OCI-LY3 (cell line): ENCODE measurements at regions not wholly inside any gene's neighbourhood (a gene's known extent, or its start where the extent isn't known, plus 50 kb on each side); places are given as distances from the start of the nearest gene placed in this dataset.

Experiments
- H2AFZ ChIP-seq: fragments of 200-600, 300-600 bp; shearing (Covaris generic); 2 replicates; pipeline ENCODE4 v1.6.0; 2014; ENCODE audit warnings: antibody characterized with exemption, low read depth, low read length
- H3K27ac ChIP-seq: fragments of 200-600, 300-600 bp; sonication (generic); 2 replicates; pipeline ENCODE4 v1.5.1; 2014; ENCODE audit warnings: mild to moderate bottlenecking, low read length, moderate library complexity, mixed read lengths
- H3K27me3 ChIP-seq: fragments of 200-600, 300-600 bp; sonication (generic); 2 replicates; pipeline ENCODE4 v1.6.1; 2014; ENCODE audit warnings: low read depth, low read length, mixed read lengths
- H3K36me3 ChIP-seq: fragments of 200-600, 300-600 bp; sonication (generic); replicated peaks from 2 replicates; pipeline ENCODE3; 2014; ENCODE audit warnings: low read depth, low read length, mixed read lengths
- H3K4me1 ChIP-seq: fragments of 300-600, 200-600 bp; sonication (generic); 2 replicates; pipeline ENCODE4 v1.6.1; 2014; ENCODE audit warnings: low read length, mixed read lengths
- H3K4me2 ChIP-seq: fragments of 200-600, 300-600 bp; sonication (generic); 2 replicates; pipeline ENCODE4 v1.6.1; 2014; ENCODE audit warnings: low read length, mixed read lengths
- H3K4me3 ChIP-seq: fragments of 300-600, 200-600 bp; sonication (generic); 2 replicates; pipeline ENCODE4 v1.5.1; 2014; ENCODE audit warnings: antibody characterized with exemption, mild to moderate bottlenecking, low read length, moderate library complexity
- H3K79me2 ChIP-seq: fragments of 300-600, 200-600 bp; shearing (Covaris generic); 2 replicates; pipeline ENCODE4 v1.6.1; 2014; ENCODE audit warnings: mild to moderate bottlenecking, low read length, mixed read lengths
- H3K9ac ChIP-seq: fragments of 300-600, 200-600 bp; shearing (Covaris generic); 2 replicates; pipeline ENCODE4 v1.6.0; 2014; ENCODE audit warnings: mild to moderate bottlenecking, low read length, moderate library complexity
- H3K9me3 ChIP-seq: fragments of 200-600, 300-600 bp; shearing (Covaris generic); 2 replicates; pipeline ENCODE4 v1.6.1; 2014; ENCODE audit warnings: low read length, mixed read lengths; ENCODE audit not compliant: insufficient read depth
- H4K20me1 ChIP-seq: fragments of 200-600, 300-600 bp; sonication (generic); 2 replicates; pipeline ENCODE4 v1.6.1; 2016; ENCODE audit warnings: low read length, mixed read lengths; ENCODE audit not compliant: insufficient read depth
- CTCF ChIP-seq: fragments of 200-600, 300-600 bp; sonication (generic); IDR thresholded peaks from 2 replicates; pipeline ENCODE4 v1.5.1; 2014; ENCODE audit warnings: antibody characterized with exemption, low read length, low read depth
- EZH2phosphoT487 ChIP-seq: fragments of 200-600 bp; shearing (Covaris generic); IDR thresholded peaks from 2 replicates; pipeline ENCODE4 v1.6.1; 2018; ENCODE audit warnings: antibody characterized with exemption, mixed run types, low read depth

- no peaks in the 10 kb centered on the region for H3K36me3 ChIP-seq
- H4K20me1 ChIP-seq: no peaks in the 10 kb centered on the region
- H3K4me2 ChIP-seq: no peak overlapping the region
- H3K79me2 ChIP-seq: no peaks in the 10 kb centered on the region
- no peak overlapping the region for H2AFZ ChIP-seq
- no peaks in the 10 kb centered on the region for H3K4me1 ChIP-seq
- H3K27ac ChIP-seq: no peak overlapping the region
- TF ChIP-seq CTCF: no peak
- TF ChIP-seq EZH2phosphoT487: no peak
- H3K27me3 ChIP-seq: peaks cover 11% of the 10 kb centered on the region
- no peaks in the 10 kb centered on the region for H3K9me3 ChIP-seq
- H3K4me3 ChIP-seq: no peak overlapping the region
- no peak overlapping the region for H3K9ac ChIP-seq
These were observed 139.0 kb downstream of the PXDC1 start for GRCh38 chr6:3612341-3613041.

- Histone ChIP-seq H2AFZ (no peak overlapping the region), H3K27ac (no peak overlapping the region), H3K36me3 (no peaks in the 10 kb centered on the region), H3K4me1 (no peaks in the 10 kb centered on the region), H3K27me3 (peaks cover 8% of the 10 kb centered on the region), H3K9me3 (no peaks in the 10 kb centered on the region), H3K9ac (no peak overlapping the region), H3K4me3 (no peak overlapping the region), H4K20me1 (no peaks in the 10 kb centered on the region), H3K4me2 (no peak overlapping the region), H3K79me2 (no peaks in the 10 kb centered on the region)
- no peak for TF ChIP-seq EZH2phosphoT487
- no peak for TF ChIP-seq CTCF
These were observed 140.6 kb downstream of the PXDC1 start for GRCh38 chr6:3610921-3611320.

GRCh38 chr6:3610206-3610605 is 141.3 kb downstream of the PXDC1 start:
- H3K4me2 ChIP-seq: no peak overlapping the region
- no peak overlapping the region for H2AFZ ChIP-seq
- H3K27ac ChIP-seq: no peak overlapping the region
- H3K4me1 ChIP-seq: no peaks in the 10 kb centered on the region
- TF ChIP-seq EZH2phosphoT487: no peak
- no peak for TF ChIP-seq CTCF
- H4K20me1 ChIP-seq: no peaks in the 10 kb centered on the region
- H3K9me3 ChIP-seq: no peaks in the 10 kb centered on the region
- no peak overlapping the region for H3K4me3 ChIP-seq
- H3K9ac ChIP-seq: no peak overlapping the region
- H3K79me2 ChIP-seq: no peaks in the 10 kb centered on the region
- peaks cover 7% of the 10 kb centered on the region for H3K27me3 ChIP-seq
- H3K36me3 ChIP-seq: no peaks in the 10 kb centered on the region

- Histone ChIP-seq H3K79me2 (no peaks in the 10 kb centered on the region), H3K36me3 (no peaks in the 10 kb centered on the region), H3K4me3 (no peak overlapping the region), H2AFZ (no peak overlapping the region), H3K4me1 (no peaks in the 10 kb centered on the region), H3K27ac (no peak overlapping the region), H3K27me3 (peaks cover 7% of the 10 kb centered on the region), H4K20me1 (no peaks in the 10 kb centered on the region), H3K4me2 (no peak overlapping the region), H3K9ac (no peak overlapping the region), H3K9me3 (no peaks in the 10 kb centered on the region)
- no peak for TF ChIP-seq CTCF
- TF ChIP-seq EZH2phosphoT487: no peak
These were observed 142.1 kb downstream of the PXDC1 start for GRCh38 chr6:3609388-3609787.
